Liver (tissue), 3 donors: ENCODE measurements at regions not wholly inside any gene's neighbourhood (a gene's known extent, or its start where the extent isn't known, plus 50 kb on each side); places are given as distances from the start of the nearest gene placed in this dataset.
"Not testable (repeated sequence)": the region's sequence is repeated elsewhere in the genome, so short reads cannot be mapped to it uniquely, and the experiment has no call there.

Experiments used
- CTCF ChIP-seq: fragments of 150-350 bp; IDR thresholded peaks from 2 replicates; pipeline ENCODE4 v1.5.1; 2017; ENCODE audit warnings: improper control_type of control experiment, low read depth, low read length; ENCODE audit not compliant: missing input control
- EGR1 ChIP-seq, 2 donors: IDR thresholded peaks; 2 replicates each; pipeline ENCODE4 v1.6.1; 2016 to 2018; ENCODE audit warnings: antibody characterized with exemption in 2 of 2, low read depth in 2 of 2
- JUND ChIP-seq, 2 donors: IDR thresholded peaks; 2 replicates each; pipeline ENCODE4 v1.6.1; 2016; ENCODE audit warnings: antibody characterized with exemption in 2 of 2
- SP1 ChIP-seq: IDR thresholded peaks from 2 replicates; pipeline ENCODE4 v1.6.1; 2018; ENCODE audit warnings: antibody characterized with exemption, mild to moderate bottlenecking
- TF ChIP-seq, protein P1 (sequence below): IDR thresholded peaks from 2 replicates; pipeline ENCODE4 v1.6.1; 2016; ENCODE audit warnings: antibody characterized with exemption
- donor health status: healthy.
- donor health status: healthy.

DNA sequence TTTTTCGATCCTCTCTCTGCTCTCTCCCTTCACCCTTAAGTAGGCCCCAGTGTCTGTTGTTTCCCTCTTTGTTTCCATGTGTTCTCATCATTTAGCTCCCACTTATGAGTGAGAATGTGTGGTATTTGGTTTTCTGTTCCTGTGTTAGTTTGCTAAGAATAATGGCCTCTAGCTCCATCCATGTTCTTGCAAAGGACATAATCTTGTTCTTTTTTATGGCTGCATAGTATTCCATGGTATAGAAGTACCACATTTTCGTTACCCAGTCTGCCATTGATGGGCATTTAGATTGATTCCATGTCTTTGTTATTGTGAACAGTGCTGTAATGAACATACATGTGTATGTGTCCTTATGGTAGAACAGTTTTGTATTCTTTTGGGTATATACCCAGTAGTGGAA is 91.5 kb downstream of the TANC2 start:
- TF ChIP-seq CTCF; JUND (IDR thresholded peaks at IDR 0.05); SP1; EGR1 (IDR thresholded peaks at IDR 0.05; ENCODE audit: low read depth in 2 of 2): not testable (repeated sequence)
- TF ChIP-seq, protein P1, sequence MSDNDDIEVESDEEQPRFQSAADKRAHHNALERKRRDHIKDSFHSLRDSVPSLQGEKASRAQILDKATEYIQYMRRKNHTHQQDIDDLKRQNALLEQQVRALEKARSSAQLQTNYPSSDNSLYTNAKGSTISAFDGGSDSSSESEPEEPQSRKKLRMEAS, result not testable (repeated sequence)
